Suprapubic skin (tissue), 4 donors: ENCODE measurements at regions not wholly inside any gene's neighbourhood (a gene's known extent, or its start where the extent isn't known, plus 50 kb on each side); places are given as distances from the start of the nearest gene placed in this dataset.

ENCODE experiments used
- EP300 ChIP-seq: sonication (generic); formaldehyde crosslinking; IDR thresholded peaks from one replicate; pipeline ENCODE4 v1.6.1; 2017; ENCODE audit warnings: antibody characterized with exemption
- POLR2A ChIP-seq, 2 donors: fragments of 450-650 bp; IDR thresholded peaks; one replicate each; pipeline ENCODE4 v1.6.1; 2017; ENCODE audit warnings: antibody characterized with exemption in 2 of 2, mild to moderate bottlenecking in 2 of 2, moderate library complexity in 2 of 2
- POLR2AphosphoS5 ChIP-seq, 3 donors: sonication (generic); formaldehyde crosslinking; IDR thresholded peaks; one replicate each; pipeline ENCODE4 v1.6.1; 2017; ENCODE audit warnings: antibody characterized with exemption in 3 of 3
- TF ChIP-seq, protein P1 (sequence below), 2 donors: fragments of 200-600 bp in 1 of 2; fragments of 450-650 bp in 1 of 2; sonication (generic) in 1 of 2; IDR thresholded peaks; one replicate each; pipeline ENCODE4 v1.5.1; 2016 to 2019; ENCODE audit warnings: antibody characterized with exemption in 2 of 2, mild to moderate bottlenecking in 1 of 2, moderate library complexity in 1 of 2

DNA sequence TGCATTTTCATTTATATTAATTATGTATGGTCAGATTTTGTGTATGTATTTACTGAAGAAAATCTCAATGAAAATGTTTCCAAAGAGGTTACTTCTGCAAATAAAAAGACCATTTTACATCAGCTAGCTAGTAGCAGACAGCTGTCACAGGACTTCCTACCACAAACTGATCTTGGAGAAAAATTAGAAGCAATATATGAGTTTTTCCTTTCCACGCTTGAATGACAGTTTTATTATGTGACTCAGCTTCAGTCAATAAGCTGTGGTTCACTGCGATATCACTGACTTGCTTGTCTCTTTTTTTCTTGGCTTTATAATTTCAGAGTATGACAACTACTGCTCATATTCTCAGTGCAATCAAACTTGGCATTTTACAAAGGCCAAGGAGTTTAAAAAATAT, 787.4 kb upstream of the GALNTL6 start:
- TF ChIP-seq, protein P1, sequence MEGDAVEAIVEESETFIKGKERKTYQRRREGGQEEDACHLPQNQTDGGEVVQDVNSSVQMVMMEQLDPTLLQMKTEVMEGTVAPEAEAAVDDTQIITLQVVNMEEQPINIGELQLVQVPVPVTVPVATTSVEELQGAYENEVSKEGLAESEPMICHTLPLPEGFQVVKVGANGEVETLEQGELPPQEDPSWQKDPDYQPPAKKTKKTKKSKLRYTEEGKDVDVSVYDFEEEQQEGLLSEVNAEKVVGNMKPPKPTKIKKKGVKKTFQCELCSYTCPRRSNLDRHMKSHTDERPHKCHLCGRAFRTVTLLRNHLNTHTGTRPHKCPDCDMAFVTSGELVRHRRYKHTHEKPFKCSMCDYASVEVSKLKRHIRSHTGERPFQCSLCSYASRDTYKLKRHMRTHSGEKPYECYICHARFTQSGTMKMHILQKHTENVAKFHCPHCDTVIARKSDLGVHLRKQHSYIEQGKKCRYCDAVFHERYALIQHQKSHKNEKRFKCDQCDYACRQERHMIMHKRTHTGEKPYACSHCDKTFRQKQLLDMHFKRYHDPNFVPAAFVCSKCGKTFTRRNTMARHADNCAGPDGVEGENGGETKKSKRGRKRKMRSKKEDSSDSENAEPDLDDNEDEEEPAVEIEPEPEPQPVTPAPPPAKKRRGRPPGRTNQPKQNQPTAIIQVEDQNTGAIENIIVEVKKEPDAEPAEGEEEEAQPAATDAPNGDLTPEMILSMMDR (IDR thresholded peaks at IDR 0.05), result no peak
- no peak for TF ChIP-seq POLR2A (IDR thresholded peaks at IDR 0.05)
- no peak for TF ChIP-seq POLR2AphosphoS5 (IDR thresholded peaks at IDR 0.05)
- TF ChIP-seq EP300, result no peak
